ENCODE measurements at regions not wholly inside any gene's neighbourhood (a gene's known extent, or its start where the extent isn't known, plus 50 kb on each side); places are given as distances from the start of the nearest gene placed in this dataset.

- no peak overlapping the region for H2BK15ac ChIP-seq (ENCODE audit: low read depth, low read length)
- intact Hi-C loops (cut with micrococcal nuclease), result no loop called here
- no peak overlapping the region for H3K9ac ChIP-seq (ENCODE audit: low read depth, low read length)
- dilution Hi-C loops (cut with HindIII; ENCODE audit: low sequenced_read_pairs, unreplicated experiment), result no loop called here
- H3K9me1 ChIP-seq (ENCODE audit: insufficient read depth, low read length), result no peaks in the 10 kb centered on the region
- H2AFZ ChIP-seq (replicated peaks; ENCODE audit: low read length, poor library complexity), result no peak overlapping the region
- no peak overlapping the region for H4K8ac ChIP-seq (ENCODE audit: low read depth in 2 of 2, low read length in 2 of 2)
- ATAC-seq (ENCODE audit: low read depth) (no peak), DNase-seq (no peak)
- WGBS, 2 experiments (ENCODE audit: extremely low coverage in 2 of 2, insufficient read length in 1 of 2), result no CpG with 5 or more reads among the region's 3 CpGs
- H3K9me3 ChIP-seq (ENCODE audit: control insufficient read depth, insufficient read depth, low read length), result peaks cover 9% of the 10 kb centered on the region
- no peak overlapping the region for H3K14ac ChIP-seq (replicated peaks; ENCODE audit: low read depth, low read length)
- H3K4ac ChIP-seq (ENCODE audit: low read depth, low read length), result no peak overlapping the region
- no peak overlapping the region for H3K27ac ChIP-seq (ENCODE audit: insufficient read depth, low read length)
- no peaks in the 10 kb centered on the region for H3K36me3 ChIP-seq (ENCODE audit: control insufficient read depth, insufficient read depth, low read length)
- H3K56ac ChIP-seq (ENCODE audit: extremely low read depth, insufficient read depth, low read length), result no peak overlapping the region
- no peak overlapping the region for H3K4me3 ChIP-seq (ENCODE audit: insufficient read depth, low read depth, low read length)
- no peak overlapping the region for H2BK5ac ChIP-seq (ENCODE audit: low read depth, low read length, poor library complexity, severe bottlenecking)
- H2AK5ac ChIP-seq (ENCODE audit: low read depth, low read length), result no peak overlapping the region
- no peak overlapping the region for H2BK120ac ChIP-seq (ENCODE audit: low read depth, low read length)
- H2BK20ac ChIP-seq (ENCODE audit: low read depth, low read length), result no peak overlapping the region
- no peaks in the 10 kb centered on the region for H3K27me3 ChIP-seq (ENCODE audit: control insufficient read depth, insufficient read depth, low read length)
- no peaks in the 10 kb centered on the region for H4K20me1 ChIP-seq (ENCODE audit: insufficient read depth, low read length)
- ChIA-PET POLR2A (ENCODE audit: unreplicated experiment) (no interaction called here), CTCF (no interaction called here)
- no peak overlapping the region for H3K18ac ChIP-seq (ENCODE audit: low read depth, low read length)
- H3K4me2 ChIP-seq (ENCODE audit: low read depth, low read length), result no peak overlapping the region
- no peaks in the 10 kb centered on the region for H3K79me1 ChIP-seq (ENCODE audit: low read depth in 1 of 2, low read length in 2 of 2)
- H3K23ac ChIP-seq (ENCODE audit: low read depth, low read length), result no peak overlapping the region
- BruUV-seq (replicated peaks), result no TSS peak
- TF ChIP-seq RAD21 (IDR thresholded peaks at IDR 0.05; ENCODE audit: low read length) (no peak), RFX5 (IDR thresholded peaks at IDR 0.05; ENCODE audit: low read depth, low read length) (no peak), RCOR1 (IDR thresholded peaks at IDR 0.05; ENCODE audit: insufficient replicate concordance, low read length) (no peak), FOS (IDR thresholded peaks at IDR 0.05; ENCODE audit: low read depth, low read length) (no peak), NFE2L2 (IDR thresholded peaks at IDR 0.05; ENCODE audit: low read depth, low read length) (no peak), MAZ (IDR thresholded peaks at IDR 0.05; ENCODE audit: borderline replicate concordance, low read depth, low read length) (no peak), ELK1 (IDR thresholded peaks at IDR 0.05; ENCODE audit: borderline replicate concordance, low read depth, low read length) (no peak), CEBPB (IDR thresholded peaks at IDR 0.05; ENCODE audit: low read depth, low read length) (no peak), USF2 (IDR thresholded peaks at IDR 0.05; ENCODE audit: low read depth, low read length) (no peak), CHD1 (IDR thresholded peaks at IDR 0.05; ENCODE audit: low read depth, low read length) (no peak), POLR2A (IDR thresholded peaks at IDR 0.05; ENCODE audit: low read depth, low read length) (no peak)
- H4K5ac ChIP-seq (ENCODE audit: low read depth, low read length), result no peak overlapping the region
- no peak overlapping the region for H4K91ac ChIP-seq (ENCODE audit: insufficient read depth, low read depth, low read length)
- in situ Hi-C loops (cut with MboI; ENCODE audit: low sequenced_read_pairs), result no loop called here
- H2AK9ac ChIP-seq (replicated peaks; ENCODE audit: low read depth, low read length, poor library complexity), result no peak overlapping the region
- no peaks in the 10 kb centered on the region for H3K4me1 ChIP-seq (ENCODE audit: control insufficient read depth, insufficient read depth, low read length)
Measured at GRCh38 chr17:54781389-54781788, 119.3 kb upstream of the TOM1L1 start.

Data from IMR-90 (cell line).